ENCODE measurements at regions not wholly inside any gene's neighbourhood (a gene's known extent, or its start where the extent isn't known, plus 50 kb on each side); places are given as distances from the start of the nearest gene placed in this dataset.

- Histone ChIP-seq H3K36me3 (no peaks in the 10 kb centered on the region), H3K27ac (no peak overlapping the region), H3K9me3 (ENCODE audit: severe bottlenecking) (no peaks in the 10 kb centered on the region), H3K27me3 (ENCODE audit: insufficient read depth, low read depth, severe bottlenecking) (no peaks in the 10 kb centered on the region), H3K4me3 (ENCODE audit: low read depth, low read length) (no peak overlapping the region)
- no peak for DNase-seq
- TF ChIP-seq CTCF (IDR thresholded peaks at IDR 0.05; ENCODE audit: low read depth, low read length) = no peak
Observed at GRCh38 chr2:194257095-194257494, 1399.9 kb upstream of the SLC39A10 start.

- no peak for TF ChIP-seq CTCF (IDR thresholded peaks at IDR 0.05; ENCODE audit: low read depth, low read length)
- no peaks in the 10 kb centered on the region for H3K36me3 ChIP-seq
- H3K4me3 ChIP-seq (ENCODE audit: low read depth, low read length) = no peak overlapping the region
- DNase-seq = no peak
- H3K9me3 ChIP-seq (ENCODE audit: severe bottlenecking) = no peaks in the 10 kb centered on the region
- no peak overlapping the region for H3K27ac ChIP-seq
- no peaks in the 10 kb centered on the region for H3K27me3 ChIP-seq (ENCODE audit: insufficient read depth, low read depth, severe bottlenecking)
Observed at GRCh38 chr2:194253528-194254259, 1403.3 kb upstream of the SLC39A10 start.

- no peaks in the 10 kb centered on the region for H3K27me3 ChIP-seq (ENCODE audit: insufficient read depth, low read depth, severe bottlenecking)
- H3K4me3 ChIP-seq (ENCODE audit: low read depth, low read length) = no peak overlapping the region
- no peak for DNase-seq
- no peak for TF ChIP-seq CTCF (IDR thresholded peaks at IDR 0.05; ENCODE audit: low read depth, low read length)
- no peaks in the 10 kb centered on the region for H3K36me3 ChIP-seq
- H3K27ac ChIP-seq = no peak overlapping the region
- no peaks in the 10 kb centered on the region for H3K9me3 ChIP-seq (ENCODE audit: severe bottlenecking)
Observed at GRCh38 chr2:194252127-194252526, 1404.9 kb upstream of the SLC39A10 start.

- Histone ChIP-seq H3K27ac (no peak overlapping the region), H3K27me3 (ENCODE audit: insufficient read depth, low read depth, severe bottlenecking) (no peaks in the 10 kb centered on the region), H3K9me3 (ENCODE audit: severe bottlenecking) (no peaks in the 10 kb centered on the region), H3K4me3 (ENCODE audit: low read depth, low read length) (no peak overlapping the region), H3K36me3 (no peaks in the 10 kb centered on the region)
- no peak for DNase-seq
- no peak for TF ChIP-seq CTCF (IDR thresholded peaks at IDR 0.05; ENCODE audit: low read depth, low read length)
Observed at GRCh38 chr2:194232600-194232999, 1424.4 kb upstream of the SLC39A10 start.

GRCh38 chr2:194223218-194223617 is 1433.8 kb upstream of the SLC39A10 start:
- H3K27me3 ChIP-seq (ENCODE audit: insufficient read depth, low read depth, severe bottlenecking) = no peaks in the 10 kb centered on the region
- no peak overlapping the region for H3K4me3 ChIP-seq (ENCODE audit: low read depth, low read length)
- peak; percentile 25 for DNase-seq
- no peak overlapping the region for H3K27ac ChIP-seq
- H3K9me3 ChIP-seq (ENCODE audit: severe bottlenecking) = no peaks in the 10 kb centered on the region
- H3K36me3 ChIP-seq = no peaks in the 10 kb centered on the region
- no peak for TF ChIP-seq CTCF (IDR thresholded peaks at IDR 0.05; ENCODE audit: low read depth, low read length)

GRCh38 chr2:194214192-194214591 is 1442.8 kb upstream of the SLC39A10 start:
- H3K27me3 ChIP-seq (ENCODE audit: insufficient read depth, low read depth, severe bottlenecking) = no peaks in the 10 kb centered on the region
- no peak overlapping the region for H3K4me3 ChIP-seq (ENCODE audit: low read depth, low read length)
- no peaks in the 10 kb centered on the region for H3K36me3 ChIP-seq
- DNase-seq = no peak
- H3K9me3 ChIP-seq (ENCODE audit: severe bottlenecking) = no peaks in the 10 kb centered on the region
- TF ChIP-seq CTCF (IDR thresholded peaks at IDR 0.05; ENCODE audit: low read depth, low read length) = no peak
- no peak overlapping the region for H3K27ac ChIP-seq

All from WERI-Rb-1 (cell line).